GM18861 (cell line): ENCODE measurements at regions not wholly inside any gene's neighbourhood (a gene's known extent, or its start where the extent isn't known, plus 50 kb on each side); places are given as distances from the start of the nearest gene placed in this dataset.
A peak's percentile ranks its signal among the peaks of the same experiment; 100 is the strongest.

Experiments
- ATAC-seq: cut with Tn5 transposase; IDR thresholded peaks from one replicate; pipeline ENCODE4 v1.9.1; 2021; ENCODE audit not compliant: unreplicated experiment

DNA sequence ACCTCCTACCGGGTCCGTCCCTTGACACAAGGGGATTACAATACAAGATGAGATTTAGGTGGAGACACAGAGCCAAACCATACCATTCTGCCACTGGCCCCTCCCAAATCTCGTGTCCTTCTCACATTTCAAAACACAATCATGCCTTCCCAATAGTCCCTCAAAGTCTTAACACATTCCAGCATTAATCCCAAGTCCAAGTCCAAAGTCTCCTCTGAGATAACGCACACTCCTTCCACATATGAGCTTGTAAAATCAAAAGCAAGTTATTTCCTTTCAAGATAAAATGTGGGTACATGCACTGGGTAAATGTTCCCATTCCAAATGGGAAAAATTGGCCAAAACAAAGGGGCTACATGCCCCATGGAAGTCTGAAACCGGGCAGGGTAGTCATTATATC lies 463.9 kb upstream of the CDH9 start:
- ATAC-seq: no peak

DNA sequence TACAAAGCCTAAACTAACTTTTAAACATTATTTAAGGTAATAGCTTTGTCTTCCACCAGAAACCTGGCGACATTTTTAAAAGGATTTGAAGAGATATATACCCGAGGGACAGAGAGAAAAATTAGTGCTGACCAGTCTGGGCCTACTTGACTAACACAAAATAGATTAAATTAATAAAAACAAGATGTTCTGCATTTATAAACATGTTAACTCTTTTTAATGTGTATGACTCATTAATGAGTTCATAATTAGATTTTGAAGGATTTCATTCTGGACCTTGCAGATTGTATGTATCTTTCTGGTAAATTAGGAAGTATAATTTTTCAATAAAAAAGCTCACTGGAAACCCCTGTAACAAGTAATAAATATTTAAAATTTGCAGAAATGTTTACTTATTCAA lies 459.1 kb upstream of the CDH9 start:
- no peak for ATAC-seq

DNA sequence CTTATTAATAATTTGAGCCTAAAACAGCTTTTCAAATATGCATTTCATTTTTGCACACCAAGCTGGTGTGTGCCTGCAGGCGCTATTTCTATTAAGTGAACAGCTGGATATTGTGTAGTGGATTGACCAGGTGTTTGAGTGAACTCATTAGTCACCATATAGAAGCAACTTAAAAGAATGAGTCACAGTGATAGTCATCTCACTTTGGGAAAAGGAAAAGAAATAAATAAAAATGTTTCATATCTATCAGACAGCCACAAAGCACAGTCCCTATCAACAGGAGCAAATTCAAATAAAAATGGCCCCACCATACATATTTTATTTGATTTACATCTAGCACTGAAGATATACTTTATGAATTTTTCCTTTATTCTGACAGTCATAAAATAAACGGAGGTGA lies 456.5 kb upstream of the CDH9 start:
- no peak for ATAC-seq

DNA sequence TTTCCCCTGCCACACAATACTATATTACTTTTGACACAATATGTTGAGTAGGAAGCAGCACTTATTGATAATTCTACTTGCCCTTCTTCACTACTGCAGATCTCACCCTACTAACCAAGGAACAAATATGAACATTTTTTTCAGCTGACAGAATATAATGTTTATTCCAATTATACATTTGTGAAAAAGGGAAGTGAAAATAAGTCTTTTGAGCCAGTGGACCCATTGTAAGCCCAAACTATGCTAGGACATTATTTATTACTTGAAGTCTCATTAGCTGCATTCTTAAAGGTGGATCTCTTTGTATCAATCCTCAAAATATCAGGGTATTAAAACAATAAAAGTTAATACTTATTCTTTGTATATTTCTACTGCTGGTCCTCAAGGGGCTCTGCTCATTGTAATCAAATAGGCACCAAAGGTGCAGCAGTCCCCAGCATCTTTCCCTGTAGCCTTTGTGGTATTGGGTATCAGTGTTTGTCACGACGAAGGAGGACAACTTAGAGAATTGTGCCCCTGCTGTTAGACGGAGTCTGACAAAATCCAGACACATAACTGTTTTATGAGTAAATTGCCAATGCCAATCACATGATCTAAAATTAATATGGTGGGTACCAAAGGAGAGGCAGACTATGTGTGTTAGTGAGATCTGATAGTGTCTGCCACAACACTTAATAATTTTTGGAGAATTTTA lies 453.5 kb upstream of the CDH9 start:
- ATAC-seq: no peak

DNA sequence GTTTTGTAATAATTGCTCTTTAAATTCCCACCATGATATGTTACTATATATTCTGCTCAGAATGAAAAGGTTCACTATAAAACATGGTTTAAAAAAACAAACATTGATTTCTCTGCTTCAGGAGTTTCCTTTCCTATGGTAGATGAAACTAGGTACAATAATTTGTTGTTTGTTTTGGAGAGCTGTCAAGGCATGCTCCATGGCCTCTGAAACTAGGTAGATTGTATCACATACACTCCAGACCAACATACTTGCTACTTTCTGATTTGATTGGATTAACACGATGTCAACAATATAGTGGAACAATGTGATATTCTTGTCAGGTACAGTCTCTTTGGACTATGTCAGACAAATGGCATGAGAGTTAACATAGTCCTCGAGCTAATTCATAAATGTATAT lies 452.7 kb upstream of the CDH9 start:
- ATAC-seq: no peak

DNA sequence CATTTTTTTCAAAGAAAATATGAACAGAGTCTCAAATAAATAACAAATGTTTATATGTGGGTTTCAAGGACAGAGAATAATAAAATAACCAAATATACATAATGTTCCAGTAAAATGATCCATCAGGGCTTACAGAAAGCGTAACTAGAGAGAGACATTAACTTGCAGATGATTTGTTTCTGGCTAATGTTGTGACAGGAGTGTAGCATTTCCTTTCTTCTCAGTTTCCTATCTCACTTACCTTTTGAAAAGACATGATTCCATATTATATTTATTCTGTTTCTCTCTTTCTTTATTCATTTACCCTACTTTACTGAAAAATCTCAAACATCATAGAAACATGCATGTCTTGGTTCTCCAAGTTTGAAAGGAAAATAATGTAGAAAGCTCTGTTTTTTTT lies 451.3 kb upstream of the CDH9 start:
- no peak for ATAC-seq

DNA sequence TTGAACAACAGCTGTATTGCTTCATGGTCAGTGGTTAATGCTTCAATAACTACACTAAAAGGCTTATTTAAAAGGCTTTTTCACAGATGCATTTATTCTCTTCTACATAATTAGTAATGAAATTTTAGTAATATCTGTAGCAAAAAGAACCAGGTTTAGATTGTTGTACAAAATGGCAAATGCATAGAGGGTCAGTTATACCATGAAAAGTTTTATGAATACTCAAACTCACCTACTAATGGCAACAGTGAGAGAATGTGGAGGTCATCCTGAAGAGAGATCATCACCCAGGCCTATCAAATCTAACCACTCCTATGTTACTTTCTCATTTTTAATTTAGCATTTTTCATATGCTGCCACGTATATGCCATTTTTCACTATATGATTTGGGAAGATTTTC lies 444.3 kb upstream of the CDH9 start:
- ATAC-seq: no peak

DNA sequence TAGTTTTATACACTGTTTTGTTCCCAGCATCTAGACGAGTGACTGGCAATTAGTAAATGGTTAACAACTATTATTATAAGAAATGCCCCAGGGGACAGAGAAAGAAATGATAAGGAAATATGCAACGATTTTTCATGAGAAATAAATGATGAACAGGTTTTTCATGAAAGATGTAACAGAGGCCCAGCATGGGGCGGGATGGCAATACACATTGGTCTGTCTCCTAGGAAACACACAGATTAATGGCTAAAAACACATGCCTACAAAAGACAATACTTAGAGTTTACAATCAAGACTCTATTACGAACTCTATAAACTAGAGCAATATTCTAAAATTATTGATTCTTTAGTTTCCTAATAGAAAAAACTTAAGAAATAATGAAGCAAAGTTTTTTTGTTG lies 441.5 kb upstream of the CDH9 start:
- no peak for ATAC-seq

DNA sequence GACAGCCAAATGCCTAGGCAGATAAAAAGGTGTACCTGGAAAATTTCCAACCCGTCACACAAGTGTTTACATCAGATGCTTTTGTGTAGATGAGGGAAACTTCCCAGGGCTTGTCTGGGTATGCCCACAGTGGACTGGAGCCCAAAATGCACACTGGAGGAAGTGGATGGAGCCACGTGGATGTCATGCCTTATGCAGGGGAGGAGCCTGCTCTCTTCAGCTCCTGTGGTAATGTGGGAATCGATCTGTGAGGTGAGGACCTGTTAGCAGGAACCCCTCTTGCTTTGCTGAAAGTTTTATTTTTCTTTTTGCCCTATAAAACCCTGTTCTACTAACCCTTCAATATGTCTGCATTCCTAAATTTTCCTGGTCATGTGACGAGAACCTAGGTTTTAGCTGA lies 439.2 kb upstream of the CDH9 start:
- no peak for ATAC-seq

DNA sequence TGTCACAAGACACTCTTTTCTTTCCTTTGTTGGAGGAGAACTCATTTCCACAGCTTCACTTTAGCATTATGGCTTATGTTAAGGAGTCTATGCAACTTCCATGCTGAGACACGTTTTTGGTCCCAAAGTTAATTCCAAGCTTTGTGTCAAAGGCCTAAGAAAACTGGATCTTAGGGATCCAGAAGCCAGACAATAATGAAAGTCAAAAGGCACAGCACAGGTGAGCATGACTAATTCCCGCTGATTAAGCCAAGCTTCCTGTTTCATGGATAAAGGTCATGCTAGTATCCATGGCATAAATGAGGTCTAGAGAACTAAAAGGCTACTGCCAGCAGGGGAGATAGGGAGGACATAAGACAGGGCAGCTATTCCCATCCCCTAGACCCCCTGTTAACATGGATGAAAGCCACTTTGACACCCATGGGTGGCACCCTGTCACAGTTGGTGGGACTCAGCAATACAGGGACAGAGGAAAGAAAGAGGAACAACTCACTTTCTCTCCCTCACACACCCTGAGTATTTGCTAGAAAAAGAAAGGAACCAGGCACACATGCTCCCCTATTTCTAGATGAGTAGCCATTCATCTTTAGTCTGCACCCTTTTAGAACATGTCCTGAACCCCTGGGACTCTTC lies 438.1 kb upstream of the CDH9 start:
- ATAC-seq: no peak

DNA sequence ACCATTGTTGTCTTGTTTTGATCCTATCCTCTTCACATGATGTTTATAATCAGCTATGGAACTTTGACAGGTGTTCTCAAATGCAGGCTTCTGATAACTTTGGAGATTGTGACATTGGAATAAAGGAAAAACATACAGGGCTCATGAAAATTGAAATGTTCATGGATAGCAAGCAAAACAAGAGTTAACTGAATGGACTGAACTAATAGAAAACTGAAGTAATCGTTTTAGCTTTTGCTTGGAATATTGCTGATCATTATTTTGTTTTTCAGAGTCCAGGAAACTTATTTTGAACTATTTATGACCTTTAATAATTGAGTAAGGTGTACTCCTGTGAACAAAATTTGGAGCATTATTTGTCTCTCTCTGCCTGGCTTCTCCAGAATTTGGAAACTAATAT lies 436.7 kb upstream of the CDH9 start:
- ATAC-seq: no peak

DNA sequence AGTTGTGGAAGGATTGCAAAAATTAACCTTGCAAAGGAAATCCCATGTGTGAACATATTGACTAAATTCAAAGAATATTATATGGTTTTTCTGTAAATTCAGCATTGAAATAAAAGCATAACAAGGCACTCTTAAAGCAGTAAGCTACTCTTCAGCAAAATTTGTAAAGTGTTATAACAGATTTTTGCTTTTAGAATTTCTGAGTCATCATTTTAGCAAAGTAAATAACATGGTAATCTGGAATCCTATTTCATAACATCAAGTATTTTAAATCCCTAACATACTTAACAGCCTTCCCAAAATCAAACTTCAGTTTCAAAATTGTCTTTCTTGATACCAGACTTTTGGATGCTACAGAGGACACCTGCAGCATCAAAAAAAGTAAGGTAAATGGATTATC lies 436.0 kb upstream of the CDH9 start:
- ATAC-seq: no peak

DNA sequence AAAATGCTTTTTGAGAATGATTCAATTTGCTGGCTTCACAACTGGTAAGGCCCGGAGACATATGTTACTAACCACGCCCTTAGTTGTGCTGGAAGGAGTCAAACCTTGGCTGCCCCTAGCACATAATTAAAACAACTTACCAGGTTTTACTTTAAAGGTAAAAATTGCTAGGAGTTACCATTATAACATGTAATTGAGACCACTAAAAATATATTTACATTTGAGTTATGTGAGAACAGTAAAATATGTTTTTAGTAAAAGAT lies 435.6 kb upstream of the CDH9 start:
- no peak for ATAC-seq

DNA sequence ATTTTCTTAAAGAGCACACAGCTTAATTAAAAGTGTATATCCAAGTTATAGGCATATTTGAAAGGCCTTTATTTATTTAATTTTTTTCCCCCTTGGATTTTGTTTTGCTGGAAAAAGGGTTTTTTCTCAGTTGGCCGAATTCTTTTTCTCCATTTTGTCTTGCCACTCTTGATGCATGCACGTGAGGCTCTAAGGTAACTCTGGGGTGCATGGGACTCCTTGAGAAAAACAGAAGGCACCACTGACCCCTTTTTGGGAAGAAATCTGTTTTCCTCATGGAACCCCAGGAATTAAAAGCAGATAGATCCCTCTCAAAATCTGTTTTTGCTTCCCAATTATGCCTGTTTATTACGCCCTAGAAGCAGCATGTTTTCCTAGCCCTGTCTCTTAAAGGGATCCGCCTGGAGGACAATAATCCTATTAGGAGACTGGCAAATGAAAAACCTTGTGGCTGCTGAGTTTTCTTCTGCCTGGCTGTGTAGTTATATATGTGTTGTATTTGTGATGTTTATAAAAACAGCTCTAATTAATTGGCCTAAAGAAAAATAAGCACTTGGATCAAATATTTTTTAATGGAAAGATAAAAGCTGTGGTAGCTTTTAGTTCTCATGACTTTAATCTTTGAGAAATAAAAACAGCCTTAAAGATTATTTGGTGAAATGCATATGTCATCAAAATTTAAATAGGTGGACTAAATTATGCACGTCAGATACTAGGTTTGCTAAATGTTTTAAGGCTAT lies 435.1 kb upstream of the CDH9 start:
- no peak for ATAC-seq

DNA sequence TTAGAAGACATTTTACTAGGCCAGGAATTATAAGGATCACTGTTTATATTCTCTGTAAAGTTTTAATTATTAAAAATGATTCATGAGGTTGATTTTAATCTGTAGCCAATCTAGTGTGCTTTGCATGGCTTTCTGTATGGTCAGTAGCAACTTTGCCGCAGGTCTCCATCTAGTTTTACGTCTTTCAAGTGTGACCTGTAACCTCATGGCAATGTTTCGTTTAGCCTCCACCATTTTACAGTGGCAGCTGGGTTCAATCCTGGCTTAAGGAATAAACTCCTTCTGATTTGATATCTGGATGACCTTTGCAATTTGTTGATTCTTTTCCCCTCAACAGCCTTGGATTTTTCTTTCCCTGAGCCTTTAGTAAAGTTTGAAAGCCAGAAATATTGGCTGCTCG lies 434.5 kb upstream of the CDH9 start:
- ATAC-seq: no peak

DNA sequence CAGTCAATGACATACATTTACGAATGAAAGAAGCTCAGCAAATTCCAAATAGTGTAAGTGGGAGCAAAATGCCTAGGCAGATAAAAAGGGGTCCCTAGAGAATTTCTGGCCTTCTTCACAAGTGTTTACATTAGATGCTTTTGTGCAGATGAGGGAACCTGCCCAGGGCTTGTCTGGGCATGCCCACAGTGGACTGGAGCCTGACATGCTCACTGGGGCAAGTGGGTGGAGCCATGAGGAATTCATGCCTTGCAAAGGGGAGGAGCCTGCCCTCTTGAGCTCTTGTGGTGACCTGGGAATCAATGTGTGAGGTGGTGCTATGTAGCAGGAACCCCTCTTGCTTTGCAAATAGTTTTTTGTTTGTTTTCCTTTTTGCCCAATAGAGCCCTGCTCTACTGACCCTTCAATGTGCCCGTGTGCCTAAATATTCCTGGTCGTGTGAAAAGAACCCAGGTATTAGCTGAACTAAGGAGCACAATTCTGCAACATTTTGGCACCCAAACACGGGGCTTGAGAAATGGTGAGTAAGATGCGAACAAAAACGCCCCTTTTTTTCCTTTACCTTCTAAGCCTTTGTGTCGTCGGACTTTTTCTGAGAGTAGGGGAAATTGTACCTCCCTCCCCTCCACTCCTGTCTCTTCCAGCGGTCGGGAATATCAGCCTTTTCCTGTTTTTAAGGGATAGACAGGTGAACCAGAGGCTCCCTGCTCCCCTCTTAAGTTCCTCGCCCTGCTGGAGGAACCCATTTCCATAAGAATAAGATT lies 433.8 kb upstream of the CDH9 start:
- peak; percentile 92 for ATAC-seq

DNA sequence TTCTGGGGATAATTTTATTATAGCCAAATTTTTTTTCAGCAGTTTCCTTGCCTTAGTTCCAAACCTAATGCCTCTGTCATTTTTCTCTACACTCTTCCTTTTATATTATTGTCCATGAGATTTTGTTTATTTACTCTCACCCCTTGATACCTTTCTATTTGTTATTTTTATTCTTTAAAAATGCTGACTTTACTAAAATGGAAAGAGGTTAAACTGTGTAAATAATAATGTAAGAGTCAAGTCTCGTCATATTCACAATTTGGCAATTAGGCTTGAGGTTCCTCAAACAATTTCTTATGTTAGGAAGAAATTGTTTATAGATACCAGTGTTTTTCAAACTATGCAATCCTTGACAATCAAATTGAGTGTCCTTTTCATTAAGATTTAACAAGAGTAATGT lies 428.6 kb upstream of the CDH9 start:
- no peak for ATAC-seq

DNA sequence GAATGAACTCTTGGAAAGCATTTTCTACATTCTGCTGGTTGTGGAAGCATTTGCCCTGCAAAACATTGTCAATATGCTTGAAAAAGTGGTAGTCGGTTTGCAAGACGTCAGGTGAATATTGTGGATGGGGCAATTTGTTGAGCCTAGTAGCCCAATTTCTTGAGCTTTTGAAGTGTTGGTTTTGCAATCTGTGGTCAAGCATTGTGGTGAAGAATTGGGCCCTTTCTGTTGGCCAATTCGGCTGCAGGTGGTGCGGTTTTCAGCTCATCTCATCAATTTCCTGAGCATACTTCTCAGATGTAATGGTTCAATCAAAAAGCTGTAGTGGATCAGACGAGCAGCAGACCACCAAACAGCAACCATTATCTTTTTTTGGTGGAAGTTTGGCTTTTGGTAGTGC lies 426.8 kb upstream of the CDH9 start:
- ATAC-seq: no peak

DNA sequence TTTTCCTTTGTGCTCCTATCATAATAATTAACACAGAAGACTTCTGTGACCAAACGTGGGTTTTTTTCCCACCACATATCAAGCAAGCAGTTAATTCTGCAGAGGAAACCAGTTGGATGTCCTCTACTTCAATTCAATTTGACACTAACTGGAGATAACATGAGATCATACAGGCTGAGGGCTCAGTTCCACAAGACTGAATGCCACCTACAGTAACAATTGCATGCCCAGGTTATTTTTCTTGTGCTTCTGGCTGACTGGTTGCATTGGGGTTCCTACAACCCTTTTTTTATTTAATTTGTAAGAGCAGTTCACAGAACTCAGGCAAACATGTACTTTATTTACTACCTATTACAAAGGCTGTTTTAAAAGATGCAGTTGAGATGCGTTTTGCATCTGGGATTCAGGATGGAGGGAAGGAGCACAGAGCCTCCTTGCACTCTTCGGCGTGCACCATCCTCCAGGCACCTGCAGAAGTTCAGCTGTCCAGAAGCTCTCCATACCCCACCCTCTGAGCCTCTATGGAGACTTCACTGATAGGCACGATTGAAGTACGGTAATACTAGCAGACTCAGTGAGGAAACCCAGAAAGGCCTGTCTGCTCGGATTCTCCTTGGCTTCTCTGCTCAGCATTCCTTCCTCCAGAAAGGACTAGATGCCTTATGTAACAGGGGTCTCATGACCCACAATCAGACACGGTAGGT lies 425.2 kb upstream of the CDH9 start:
- ATAC-seq: no peak

DNA sequence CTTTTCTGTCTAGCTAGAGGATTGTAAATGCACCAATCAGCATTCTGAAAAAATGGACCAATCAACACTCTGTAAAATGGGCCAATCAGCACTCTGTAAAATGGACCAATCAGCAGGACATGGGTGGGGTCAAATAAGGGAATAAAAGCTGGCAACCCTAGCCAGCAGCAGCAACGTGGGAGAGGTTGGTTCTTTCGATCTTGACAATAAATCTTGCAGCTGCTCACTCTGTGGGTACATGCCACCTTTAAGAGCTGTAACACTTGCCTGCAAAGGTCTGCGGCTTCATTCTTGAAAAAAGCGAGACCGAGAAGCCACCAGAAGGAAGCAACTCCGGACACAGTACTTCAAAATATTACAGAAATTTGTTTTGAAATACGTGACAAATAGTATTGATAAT lies 424.6 kb upstream of the CDH9 start:
- no peak for ATAC-seq

DNA sequence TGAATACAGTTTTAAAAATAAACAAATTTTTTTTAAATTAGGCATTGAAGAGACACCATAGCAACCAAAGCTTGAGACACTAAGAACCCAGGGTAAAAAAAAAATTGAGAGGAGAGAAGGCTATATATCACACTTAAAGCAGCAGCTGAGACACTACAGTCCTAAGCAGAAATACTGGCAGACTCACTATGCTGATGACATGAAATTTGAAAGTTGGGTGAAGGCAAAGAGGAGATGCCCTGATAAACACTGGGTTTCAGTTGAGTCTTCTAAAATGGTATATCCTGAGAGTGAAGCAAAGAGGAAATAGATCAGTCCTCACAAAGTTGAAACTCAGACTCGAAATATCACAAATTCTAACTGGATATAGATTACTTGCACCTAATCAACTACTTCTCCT lies 419.9 kb upstream of the CDH9 start:
- ATAC-seq: no peak
